ENCODE measurements at regions not wholly inside any gene's neighbourhood (a gene's known extent, or its start where the extent isn't known, plus 50 kb on each side); places are given as distances from the start of the nearest gene placed in this dataset.

DNA sequence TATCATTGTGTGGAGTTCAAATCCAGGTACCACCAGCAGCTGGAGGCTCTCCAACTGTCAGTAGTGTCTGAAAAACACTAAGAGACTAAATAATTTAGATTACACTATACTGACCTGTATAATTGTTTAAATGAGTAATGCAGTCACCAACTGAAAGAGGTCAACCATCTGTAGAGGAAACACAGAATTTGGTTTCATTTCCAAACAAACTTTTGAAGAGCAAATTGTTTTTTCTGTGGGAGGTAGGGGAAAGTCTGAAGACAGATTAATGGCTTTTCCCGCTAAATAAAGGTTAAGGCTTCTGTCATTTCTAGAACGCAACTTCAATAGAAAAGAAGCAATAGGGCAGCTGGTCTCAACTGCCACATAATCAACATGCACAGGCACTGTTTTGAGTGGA, 462.6 kb downstream of the PRKD1 start:
- intact Hi-C loops (cut with DNase I): no loop called here

DNA sequence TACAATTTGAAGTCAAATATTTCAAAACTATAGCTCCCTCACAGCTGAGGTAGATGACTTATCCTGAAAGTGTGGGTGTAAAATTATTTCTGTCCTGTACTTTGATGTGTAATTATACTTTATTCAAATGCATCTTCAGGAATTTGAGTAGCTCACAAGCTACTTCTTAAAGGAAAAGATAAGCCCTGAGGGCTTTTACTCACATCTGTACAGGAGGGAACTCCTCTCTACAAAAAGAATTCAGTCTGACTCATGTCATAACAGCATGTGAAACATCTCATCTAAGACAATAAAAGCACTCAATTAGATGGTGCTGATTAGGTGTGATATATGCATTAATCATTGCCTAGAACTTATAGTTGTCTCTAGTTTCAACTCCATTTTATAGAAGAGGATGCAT, 452.0 kb downstream of the PRKD1 start:
- H3K36me3 ChIP-seq: no peaks in the 10 kb centered on the region
- no peak overlapping the region for H3K4me3 ChIP-seq
- no peaks in the 10 kb centered on the region for H3K27me3 ChIP-seq
- DNase-seq: no peak
- H3K9me3 ChIP-seq: no peaks in the 10 kb centered on the region
- no peak overlapping the region for H3K27ac ChIP-seq
- TF ChIP-seq, protein P1, sequence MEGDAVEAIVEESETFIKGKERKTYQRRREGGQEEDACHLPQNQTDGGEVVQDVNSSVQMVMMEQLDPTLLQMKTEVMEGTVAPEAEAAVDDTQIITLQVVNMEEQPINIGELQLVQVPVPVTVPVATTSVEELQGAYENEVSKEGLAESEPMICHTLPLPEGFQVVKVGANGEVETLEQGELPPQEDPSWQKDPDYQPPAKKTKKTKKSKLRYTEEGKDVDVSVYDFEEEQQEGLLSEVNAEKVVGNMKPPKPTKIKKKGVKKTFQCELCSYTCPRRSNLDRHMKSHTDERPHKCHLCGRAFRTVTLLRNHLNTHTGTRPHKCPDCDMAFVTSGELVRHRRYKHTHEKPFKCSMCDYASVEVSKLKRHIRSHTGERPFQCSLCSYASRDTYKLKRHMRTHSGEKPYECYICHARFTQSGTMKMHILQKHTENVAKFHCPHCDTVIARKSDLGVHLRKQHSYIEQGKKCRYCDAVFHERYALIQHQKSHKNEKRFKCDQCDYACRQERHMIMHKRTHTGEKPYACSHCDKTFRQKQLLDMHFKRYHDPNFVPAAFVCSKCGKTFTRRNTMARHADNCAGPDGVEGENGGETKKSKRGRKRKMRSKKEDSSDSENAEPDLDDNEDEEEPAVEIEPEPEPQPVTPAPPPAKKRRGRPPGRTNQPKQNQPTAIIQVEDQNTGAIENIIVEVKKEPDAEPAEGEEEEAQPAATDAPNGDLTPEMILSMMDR (IDR thresholded peaks at IDR 0.05): no peak
- TF ChIP-seq POLR2A (IDR thresholded peaks at IDR 0.05): no peak
- no peak for TF ChIP-seq EP300 (IDR thresholded peaks at IDR 0.05)
- H3K4me1 ChIP-seq (ENCODE audit: insufficient read depth): no peaks in the 10 kb centered on the region
- intact Hi-C loops (cut with DNase I): no loop called here

More for the DNA sequence above, 462.6 kb downstream of the PRKD1 start:
- H3K27me3 ChIP-seq: no peaks in the 10 kb centered on the region
- no peak for DNase-seq
- H3K4me1 ChIP-seq (ENCODE audit: insufficient read depth): no peaks in the 10 kb centered on the region
- H3K4me3 ChIP-seq: no peak overlapping the region
- H3K36me3 ChIP-seq: no peaks in the 10 kb centered on the region
- H3K27ac ChIP-seq: no peak overlapping the region
- no peak for TF ChIP-seq POLR2A (IDR thresholded peaks at IDR 0.05)
- TF ChIP-seq EP300 (IDR thresholded peaks at IDR 0.05): no peak
- TF ChIP-seq, protein P1 (IDR thresholded peaks at IDR 0.05): no peak
- WGBS, 3 donors: 13 to 29% (median 26%) methylated on average over 2 of the region's 2 CpGs
- H3K9me3 ChIP-seq: no peaks in the 10 kb centered on the region

DNA sequence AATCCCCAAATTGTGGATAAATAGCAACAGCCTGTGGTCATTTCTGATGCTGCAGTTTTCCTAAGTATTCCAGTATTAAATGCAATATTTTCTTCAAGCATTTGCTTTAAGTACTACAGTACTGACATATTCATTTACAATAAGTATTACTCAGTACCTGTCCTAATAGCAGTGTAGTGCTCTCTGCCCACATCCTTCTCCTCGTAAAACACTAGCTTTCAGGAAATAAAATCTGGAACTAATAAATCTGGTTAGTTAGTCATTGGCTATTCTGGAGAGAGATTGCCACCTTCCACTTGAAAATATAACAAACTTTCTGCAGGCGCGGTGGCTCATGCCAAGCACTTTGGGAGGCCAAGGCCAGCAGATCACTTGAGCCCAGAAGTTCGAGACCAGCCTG, 441.5 kb downstream of the PRKD1 start:
- H3K27me3 ChIP-seq: no peaks in the 10 kb centered on the region
- no peak for DNase-seq
- intact Hi-C loops (cut with DNase I): no loop called here
- no peaks in the 10 kb centered on the region for H3K9me3 ChIP-seq
- H3K36me3 ChIP-seq: no peaks in the 10 kb centered on the region
- no peak overlapping the region for H3K4me3 ChIP-seq
- H3K4me1 ChIP-seq (ENCODE audit: insufficient read depth): no peaks in the 10 kb centered on the region
- no peak overlapping the region for H3K27ac ChIP-seq
- no peak for TF ChIP-seq POLR2A (IDR thresholded peaks at IDR 0.05)
- TF ChIP-seq, protein P1 (IDR thresholded peaks at IDR 0.05): no peak
- no peak for TF ChIP-seq EP300 (IDR thresholded peaks at IDR 0.05)
- WGBS, 3 donors: 83 to 85% (median 84%) methylated on average over 4 of the region's 4 CpGs

DNA sequence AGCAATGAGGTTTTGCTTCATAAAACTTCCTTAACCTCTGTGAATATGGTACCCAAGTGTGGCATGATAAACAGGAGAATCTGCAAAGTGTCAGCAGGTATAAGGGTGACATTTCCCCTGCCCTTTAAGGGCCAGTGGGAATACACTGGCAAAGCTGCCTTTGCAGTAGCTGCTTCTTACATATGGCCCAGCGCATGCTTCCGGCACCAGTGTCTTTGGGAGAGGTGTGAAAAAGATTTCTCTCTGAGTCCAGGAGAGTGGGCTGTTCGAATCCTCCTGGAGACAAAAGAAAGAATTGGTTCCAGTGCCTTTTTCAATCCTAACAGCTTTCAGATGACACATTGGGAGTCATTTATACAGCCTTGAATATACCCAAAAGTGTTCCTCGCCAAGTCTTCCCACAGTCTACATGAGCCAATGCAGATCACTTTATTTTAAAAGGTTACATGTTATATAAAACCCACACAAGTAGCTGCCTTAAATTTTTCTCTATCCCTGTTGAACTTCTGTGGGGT, 437.7 kb downstream of the PRKD1 start:
- no peak for DNase-seq
- WGBS, 3 donors: 83 to 85% (median 84%) methylated on average over 4 of the region's 4 CpGs
- H3K27ac ChIP-seq: no peak overlapping the region
- H3K27me3 ChIP-seq: no peaks in the 10 kb centered on the region
- no peaks in the 10 kb centered on the region for H3K36me3 ChIP-seq
- no peak overlapping the region for H3K4me3 ChIP-seq
- intact Hi-C loops (cut with DNase I): no loop called here
- no peaks in the 10 kb centered on the region for H3K9me3 ChIP-seq
- no peaks in the 10 kb centered on the region for H3K4me1 ChIP-seq (ENCODE audit: insufficient read depth)
- TF ChIP-seq POLR2A (IDR thresholded peaks at IDR 0.05): no peak
- TF ChIP-seq EP300 (IDR thresholded peaks at IDR 0.05): no peak
- TF ChIP-seq, protein P1 (IDR thresholded peaks at IDR 0.05): no peak
